ENCODE measurements at regions not wholly inside any gene's neighbourhood (a gene's known extent, or its start where the extent isn't known, plus 50 kb on each side); places are given as distances from the start of the nearest gene placed in this dataset.
"Not testable (repeated sequence)": the region's sequence is repeated elsewhere in the genome, so short reads cannot be mapped to it uniquely, and the experiment has no call there.

GRCh38 chr2:89818873-89819272, 1127.4 kb downstream of the RPIA start:
- Histone ChIP-seq H3K4me3 (no peak overlapping the region), H3K27me3 (no peaks in the 10 kb centered on the region), H3K27ac (no peak overlapping the region), H3K9me3 (peaks cover 57% of the 10 kb centered on the region), H3K4me1 (no peaks in the 10 kb centered on the region), H3K36me3 (no peaks in the 10 kb centered on the region)
- 87% methylated on average over 12 of the region's 12 CpGs for WGBS
- TF ChIP-seq POLR2A (IDR thresholded peaks at IDR 0.05) (no peak), EP300 (IDR thresholded peaks at IDR 0.05) (no peak), POLR2AphosphoS5 (IDR thresholded peaks at IDR 0.05) (no peak), CTCF (IDR thresholded peaks at IDR 0.05) (no peak)
- DNase-seq (ENCODE audit: low spot score in 2 of 2): no peak

- DNase-seq (ENCODE audit: low spot score in 2 of 2): no peak
- 94% methylated on average over 2 of the region's 2 CpGs for WGBS
- Histone ChIP-seq H3K36me3 (no peaks in the 10 kb centered on the region), H3K27ac (no peak overlapping the region), H3K9me3 (peaks cover 48% of the 10 kb centered on the region), H3K27me3 (no peaks in the 10 kb centered on the region), H3K4me3 (no peak overlapping the region), H3K4me1 (no peaks in the 10 kb centered on the region)
- no peak for TF ChIP-seq POLR2AphosphoS5 (IDR thresholded peaks at IDR 0.05)
- TF ChIP-seq CTCF (IDR thresholded peaks at IDR 0.05): no peak
- no peak for TF ChIP-seq POLR2A (IDR thresholded peaks at IDR 0.05)
- no peak for TF ChIP-seq EP300 (IDR thresholded peaks at IDR 0.05)
These were observed 1128.3 kb downstream of the RPIA start for GRCh38 chr2:89819809-89820208.

- DNase-seq (ENCODE audit: low spot score in 2 of 2): no peak
- no peaks in the 10 kb centered on the region for H3K36me3 ChIP-seq
- WGBS: 76% methylated on average over 9 of the region's 9 CpGs
- peaks cover 45% of the 10 kb centered on the region for H3K9me3 ChIP-seq
- no peak overlapping the region for H3K27ac ChIP-seq
- no peaks in the 10 kb centered on the region for H3K4me1 ChIP-seq
- no peaks in the 10 kb centered on the region for H3K27me3 ChIP-seq
- TF ChIP-seq CTCF (IDR thresholded peaks at IDR 0.05) (no peak), POLR2A (IDR thresholded peaks at IDR 0.05) (no peak), POLR2AphosphoS5 (IDR thresholded peaks at IDR 0.05) (no peak)
- no peak overlapping the region for H3K4me3 ChIP-seq
These were observed 1128.8 kb downstream of the RPIA start for GRCh38 chr2:89820248-89820647.

GRCh38 chr2:89821455-89821945, 1130.0 kb downstream of the RPIA start:
- H3K27ac ChIP-seq: no peak overlapping the region
- 74% methylated on average over 8 of the region's 8 CpGs for WGBS
- no peaks in the 10 kb centered on the region for H3K36me3 ChIP-seq
- DNase-seq (ENCODE audit: low spot score in 2 of 2): no peak
- no peaks in the 10 kb centered on the region for H3K27me3 ChIP-seq
- H3K4me3 ChIP-seq: no peak overlapping the region
- H3K9me3 ChIP-seq: peaks cover 45% of the 10 kb centered on the region
- TF ChIP-seq POLR2AphosphoS5 (IDR thresholded peaks at IDR 0.05): no peak
- no peak for TF ChIP-seq CTCF (IDR thresholded peaks at IDR 0.05)
- no peak for TF ChIP-seq POLR2A (IDR thresholded peaks at IDR 0.05)
- TF ChIP-seq EP300 (IDR thresholded peaks at IDR 0.05): no peak
- H3K4me1 ChIP-seq: no peaks in the 10 kb centered on the region

- WGBS: 78% methylated on average over 11 of the region's 11 CpGs
- peaks cover 45% of the 10 kb centered on the region for H3K9me3 ChIP-seq
These were observed 1130.9 kb downstream of the RPIA start for GRCh38 chr2:89822342-89822741.

GRCh38 chr2:89823556-89823955, 1132.1 kb downstream of the RPIA start:
- no peaks in the 10 kb centered on the region for H3K4me1 ChIP-seq
- no peaks in the 10 kb centered on the region for H3K36me3 ChIP-seq
- DNase-seq (ENCODE audit: low spot score in 2 of 2): no peak
- H3K27me3 ChIP-seq: no peaks in the 10 kb centered on the region
- TF ChIP-seq POLR2AphosphoS5 (IDR thresholded peaks at IDR 0.05) (no peak), CTCF (IDR thresholded peaks at IDR 0.05) (no peak), POLR2A (IDR thresholded peaks at IDR 0.05) (no peak), EP300 (IDR thresholded peaks at IDR 0.05) (no peak)
- peaks cover 35% of the 10 kb centered on the region for H3K9me3 ChIP-seq
- 77% methylated on average over 5 of the region's 5 CpGs for WGBS
- H3K4me3 ChIP-seq: no peak overlapping the region
- no peak overlapping the region for H3K27ac ChIP-seq

More at GRCh38 chr2:89822342-89822741, 1130.9 kb downstream of the RPIA start:
- H3K4me1 ChIP-seq; DNase-seq (ENCODE audit: low spot score in 2 of 2); H3K36me3 ChIP-seq; H3K4me3 ChIP-seq; H3K27ac ChIP-seq; H3K27me3 ChIP-seq: not testable (repeated sequence)

All from suprapubic skin (tissue), 4 donors.